IPS-18c (cell line): ENCODE measurements at regions not wholly inside any gene's neighbourhood (a gene's known extent, or its start where the extent isn't known, plus 50 kb on each side); places are given as distances from the start of the nearest gene placed in this dataset.

Source experiments
- H3K4me3 ChIP-seq: 2 replicates; pipeline ENCODE4 v1.7.0; 2013; ENCODE audit warnings: low read depth, mild to moderate bottlenecking, low read length, moderate library complexity; ENCODE audit not compliant: insufficient read depth
- H3K9me3 ChIP-seq: one replicate; pipeline ENCODE4 v1.6.1; 2013; ENCODE audit warnings: mild to moderate bottlenecking, low read length, moderate library complexity; ENCODE audit not compliant: control insufficient read depth, insufficient read depth

- H3K4me3 ChIP-seq: no peak overlapping the region
- peaks cover 2% of the 10 kb centered on the region for H3K9me3 ChIP-seq
Measured at GRCh38 chr4:127179256-127180087, 453.3 kb upstream of the INTU start.

GRCh38 chr4:127181001-127181400 lies 451.8 kb upstream of the INTU start:
- H3K9me3 ChIP-seq: peaks cover 2% of the 10 kb centered on the region
- no peak overlapping the region for H3K4me3 ChIP-seq

- H3K4me3 ChIP-seq: no peak overlapping the region
- H3K9me3 ChIP-seq: peaks cover 2% of the 10 kb centered on the region
Measured at GRCh38 chr4:127182687-127183086, 450.1 kb upstream of the INTU start.

- Histone ChIP-seq H3K4me3 (no peak overlapping the region), H3K9me3 (peaks cover 2% of the 10 kb centered on the region)
Measured at GRCh38 chr4:127188847-127189246, 443.9 kb upstream of the INTU start.

- Histone ChIP-seq H3K4me3 (no peak overlapping the region), H3K9me3 (no peaks in the 10 kb centered on the region)
Measured at GRCh38 chr4:127194281-127194680, 438.5 kb upstream of the INTU start.

GRCh38 chr4:127196655-127197352 lies 436.0 kb upstream of the INTU start:
- H3K9me3 ChIP-seq: no peaks in the 10 kb centered on the region
- no peak overlapping the region for H3K4me3 ChIP-seq

- no peaks in the 10 kb centered on the region for H3K9me3 ChIP-seq
- H3K4me3 ChIP-seq: no peak overlapping the region
Measured at GRCh38 chr4:127203562-127204200, 429.1 kb upstream of the INTU start.

GRCh38 chr4:127204322-127204721 lies 428.4 kb upstream of the INTU start:
- Histone ChIP-seq H3K4me3 (no peak overlapping the region), H3K9me3 (no peaks in the 10 kb centered on the region)

GRCh38 chr4:127209580-127210095 lies 423.1 kb upstream of the INTU start:
- Histone ChIP-seq H3K9me3 (no peaks in the 10 kb centered on the region), H3K4me3 (no peak overlapping the region)

GRCh38 chr4:127210893-127211649 lies 421.7 kb upstream of the INTU start:
- H3K9me3 ChIP-seq: no peaks in the 10 kb centered on the region
- H3K4me3 ChIP-seq: no peak overlapping the region

GRCh38 chr4:127211650-127212560 lies 420.9 kb upstream of the INTU start:
- no peaks in the 10 kb centered on the region for H3K9me3 ChIP-seq
- H3K4me3 ChIP-seq: no peak overlapping the region

- Histone ChIP-seq H3K9me3 (no peaks in the 10 kb centered on the region), H3K4me3 (no peak overlapping the region)
Measured at GRCh38 chr4:127212701-127213100, 420.1 kb upstream of the INTU start.

GRCh38 chr4:127214016-127214415 lies 418.7 kb upstream of the INTU start:
- H3K9me3 ChIP-seq: no peaks in the 10 kb centered on the region
- H3K4me3 ChIP-seq: no peak overlapping the region

- Histone ChIP-seq H3K9me3 (no peaks in the 10 kb centered on the region), H3K4me3 (no peak overlapping the region)
Measured at GRCh38 chr4:127214931-127215330, 417.8 kb upstream of the INTU start.

GRCh38 chr4:127217586-127218229 lies 415.0 kb upstream of the INTU start:
- Histone ChIP-seq H3K9me3 (no peaks in the 10 kb centered on the region), H3K4me3 (no peak overlapping the region)

- Histone ChIP-seq H3K4me3 (no peak overlapping the region), H3K9me3 (no peaks in the 10 kb centered on the region)
Measured at GRCh38 chr4:127219232-127219631, 413.5 kb upstream of the INTU start.
